ENCODE measurements at regions not wholly inside any gene's neighbourhood (a gene's known extent, or its start where the extent isn't known, plus 50 kb on each side); places are given as distances from the start of the nearest gene placed in this dataset.

DNA sequence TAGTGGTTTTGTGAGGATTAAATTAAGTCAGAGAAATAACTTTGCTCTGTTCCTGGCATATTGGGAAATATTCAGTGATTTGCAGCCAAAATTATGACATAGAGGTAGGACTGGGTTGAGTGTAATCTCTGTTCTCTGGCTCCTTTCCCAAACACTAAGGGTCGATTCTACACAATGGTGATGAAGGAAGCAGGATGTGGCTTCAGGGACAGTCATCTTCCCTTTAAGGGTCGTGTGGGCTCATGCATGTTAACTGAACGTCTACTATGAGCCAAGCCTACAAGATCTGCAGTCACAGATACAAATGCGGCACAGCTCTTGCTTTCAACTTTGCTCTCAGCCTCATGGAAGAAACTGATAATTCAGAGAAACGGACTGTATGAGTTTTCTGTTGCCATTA lies 381.6 kb downstream of the VRK1 start:
- H3K4me3 ChIP-seq (ENCODE audit: low read length): no peak overlapping the region
- no peak overlapping the region for H2AFZ ChIP-seq (ENCODE audit: low read depth, low read length)
- no peak overlapping the region for H3K9ac ChIP-seq (ENCODE audit: low read length)
- H3K79me2 ChIP-seq (replicated peaks; ENCODE audit: insufficient read depth, low read length): no peaks in the 10 kb centered on the region
- no peak overlapping the region for H3K27ac ChIP-seq (ENCODE audit: low read length)
- no peaks in the 10 kb centered on the region for H3F3A ChIP-seq (ENCODE audit: insufficient read depth, low read length, poor library complexity, severe bottlenecking)
- H3K4me2 ChIP-seq (ENCODE audit: low read length): no peak overlapping the region
- H3K9me3 ChIP-seq (ENCODE audit: low read length): no peaks in the 10 kb centered on the region
- no peaks in the 10 kb centered on the region for H3K27me3 ChIP-seq (ENCODE audit: insufficient read depth, low read depth, low read length)
- TF ChIP-seq MXI1 (conservative IDR thresholded peaks at IDR 0.05; ENCODE audit: poor library complexity, severe bottlenecking) (no peak), EZH2 (IDR thresholded peaks at IDR 0.05; ENCODE audit: borderline replicate concordance, insufficient read depth, low read length, poor library complexity, severe bottlenecking) (no peak), SMC3 (conservative IDR thresholded peaks at IDR 0.05; ENCODE audit: poor library complexity) (no peak), TAF1 (IDR thresholded peaks at IDR 0.05; ENCODE audit: low read depth) (no peak), REST (IDR thresholded peaks at IDR 0.05; ENCODE audit: borderline replicate concordance) (no peak), EP300 (conservative IDR thresholded peaks at IDR 0.05; ENCODE audit: poor library complexity, severe bottlenecking) (no peak), CTCF (IDR thresholded peaks at IDR 0.05; ENCODE audit: poor library complexity, severe bottlenecking) (no peak), POLR2AphosphoS5 (IDR thresholded peaks at IDR 0.05) (no peak), RAD21 (conservative IDR thresholded peaks at IDR 0.05) (no peak)
- H3K36me3 ChIP-seq (ENCODE audit: insufficient read depth, low read length): no peaks in the 10 kb centered on the region
- no peaks in the 10 kb centered on the region for H4K20me1 ChIP-seq (ENCODE audit: insufficient read depth)
- H3K9me2 ChIP-seq (ENCODE audit: insufficient read depth, low read length): no peaks in the 10 kb centered on the region

- H3K4me2 ChIP-seq (ENCODE audit: low read length): no peak overlapping the region
- no peaks in the 10 kb centered on the region for H3K79me2 ChIP-seq (replicated peaks; ENCODE audit: insufficient read depth, low read length)
- H3K9me3 ChIP-seq (ENCODE audit: low read length): no peaks in the 10 kb centered on the region
- no peak overlapping the region for H3K4me3 ChIP-seq (ENCODE audit: low read length)
- TF ChIP-seq EP300 (conservative IDR thresholded peaks at IDR 0.05; ENCODE audit: poor library complexity, severe bottlenecking) (no peak), RAD21 (conservative IDR thresholded peaks at IDR 0.05) (no peak), CTCF (IDR thresholded peaks at IDR 0.05; ENCODE audit: poor library complexity, severe bottlenecking) (no peak), REST (IDR thresholded peaks at IDR 0.05; ENCODE audit: borderline replicate concordance) (no peak), MXI1 (conservative IDR thresholded peaks at IDR 0.05; ENCODE audit: poor library complexity, severe bottlenecking) (no peak), POLR2AphosphoS5 (IDR thresholded peaks at IDR 0.05) (no peak), EZH2 (IDR thresholded peaks at IDR 0.05; ENCODE audit: borderline replicate concordance, insufficient read depth, low read length, poor library complexity, severe bottlenecking) (no peak), SMC3 (conservative IDR thresholded peaks at IDR 0.05; ENCODE audit: poor library complexity) (no peak), TAF1 (IDR thresholded peaks at IDR 0.05; ENCODE audit: low read depth) (no peak)
- no peaks in the 10 kb centered on the region for H3K27me3 ChIP-seq (ENCODE audit: insufficient read depth, low read depth, low read length)
- no peak overlapping the region for H2AFZ ChIP-seq (ENCODE audit: low read depth, low read length)
- H3K9ac ChIP-seq (ENCODE audit: low read length): no peak overlapping the region
- no peaks in the 10 kb centered on the region for H4K20me1 ChIP-seq (ENCODE audit: insufficient read depth)
- no peaks in the 10 kb centered on the region for H3F3A ChIP-seq (ENCODE audit: insufficient read depth, low read length, poor library complexity, severe bottlenecking)
- H3K9me2 ChIP-seq (ENCODE audit: insufficient read depth, low read length): no peaks in the 10 kb centered on the region
- no peak overlapping the region for H3K27ac ChIP-seq (ENCODE audit: low read length)
- no peaks in the 10 kb centered on the region for H3K36me3 ChIP-seq (ENCODE audit: insufficient read depth, low read length)
Observed at GRCh38 chr14:97179573-97179972, 382.4 kb downstream of the VRK1 start.

Data from neural cell (in vitro differentiated cells).